Natural killer cell (primary cell): ENCODE measurements at regions not wholly inside any gene's neighbourhood (a gene's known extent, or its start where the extent isn't known, plus 50 kb on each side); places are given as distances from the start of the nearest gene placed in this dataset.

Experiments used
- ATAC-seq, 3 donors: fragments of 150-1000 bp in 2 of 3; fragments of 200-7000 bp in 1 of 3; cut with Tn5 transposase; 1 replicate in 1 of 3; 2 replicates in 2 of 3; pipeline ENCODE4 v1.10.0; 2021; ENCODE audit warnings: mild to moderate bottlenecking in 2 of 3, moderate library complexity in 2 of 3
- DNase-seq, 2 donors: peaks; one replicate each; pipeline versions ENCODE4 v3.0.0 to v3.0.0-alpha.2; 2013 to 2021; ENCODE audit warnings: mixed read lengths in 1 of 2
- H3K27ac ChIP-seq: one replicate; pipeline ENCODE4 v1.5.1; 2013; ENCODE audit warnings: mild to moderate bottlenecking, low read length
- H3K27me3 ChIP-seq: one replicate; pipeline ENCODE4 v1.6.1; 2013; ENCODE audit warnings: low read length; ENCODE audit not compliant: control insufficient read depth, insufficient read depth
- H3K36me3 ChIP-seq: one replicate; pipeline ENCODE4 v1.6.1; 2013; ENCODE audit warnings: low read length; ENCODE audit not compliant: control insufficient read depth, insufficient read depth
- H3K4me1 ChIP-seq: one replicate; pipeline ENCODE4 v1.6.1; 2013; ENCODE audit warnings: low read length; ENCODE audit not compliant: control insufficient read depth, insufficient read depth
- H3K4me3 ChIP-seq: one replicate; pipeline ENCODE4 v1.5.1; 2013; ENCODE audit warnings: low read length
- H3K9me3 ChIP-seq: one replicate; pipeline ENCODE4 v1.6.1; 2013; ENCODE audit warnings: low read length; ENCODE audit not compliant: control insufficient read depth, insufficient read depth
- H3K27ac Mint-ChIP-seq, 2 donors: one replicate each; pipeline ENCODE4 v1.8.0; 2022; ENCODE audit warnings: mild to moderate bottlenecking in 2 of 2, mixed read lengths in 2 of 2, moderate library complexity in 1 of 2
- H3K27me3 Mint-ChIP-seq, 2 donors: one replicate each; pipeline ENCODE4 v1.8.0; 2022; ENCODE audit warnings: low read depth in 2 of 2, mixed read lengths in 2 of 2
- H3K36me3 Mint-ChIP-seq: one replicate; pipeline ENCODE4 v1.8.0; 2022; ENCODE audit warnings: mixed read lengths
- H3K4me1 Mint-ChIP-seq, 2 donors: one replicate each; pipeline ENCODE4 v1.8.0; 2022; ENCODE audit warnings: mixed read lengths in 2 of 2
- H3K4me3 Mint-ChIP-seq: one replicate; pipeline ENCODE4 v1.8.0; 2022; ENCODE audit warnings: mild to moderate bottlenecking, moderate library complexity, mixed read lengths
- H3K9me3 Mint-ChIP-seq, 2 donors: one replicate each; pipeline ENCODE4 v1.8.0; 2022; ENCODE audit warnings: mixed read lengths in 2 of 2
- CTCF ChIP-seq: fragments of 200-600 bp; IDR thresholded peaks from one replicate; pipeline ENCODE4 v1.8.0; 2022; ENCODE audit warnings: antibody characterized with exemption
- WGBS: methylation state at CpG from one replicate; pipeline ENCODE4 v1.1.7; 2013; ENCODE audit warnings: missing lambda C conversion rate; ENCODE audit not compliant: insufficient coverage; 5-methylcytosine and 5-hydroxymethylcytosine counted together
- intact Hi-C: fragments of 100-400 bp; cut with micrococcal nuclease; formaldehyde crosslinking; loops from one replicate; pipeline ENCODE4 v1.14.2; 2022

- 93% methylated on average over 5 of the region's 5 CpGs for WGBS
- Histone ChIP-seq H3K4me3 (no peak overlapping the region), H3K27me3 (no peaks in the 10 kb centered on the region), H3K4me1 (peaks cover 5% of the 10 kb centered on the region), H3K27ac (no peak overlapping the region), H3K36me3 (no peaks in the 10 kb centered on the region), H3K9me3 (no peaks in the 10 kb centered on the region)
- no peak for TF ChIP-seq CTCF
- intact Hi-C loops = no loop called here
- peaks cover under 1% of the 10 kb centered on the region in 2 donors for H3K9me3 Mint-ChIP-seq
- DNase-seq = no peak
- no peaks in the 10 kb centered on the region for H3K36me3 Mint-ChIP-seq
- H3K4me1 Mint-ChIP-seq = peaks cover 15 to 18% of the 10 kb centered on the region in 2 donors
- H3K27ac Mint-ChIP-seq = no peak overlapping the region
- ATAC-seq = no peak
- H3K4me3 Mint-ChIP-seq = no peak overlapping the region
- peaks cover 0 to under 1% of the 10 kb centered on the region in 2 donors for H3K27me3 Mint-ChIP-seq
These were observed 52.7 kb upstream of the EML4 start for GRCh38 chr2:42116195-42117181.

GRCh38 chr2:42117182-42117579, 52.0 kb upstream of the EML4 start:
- Mint-ChIP-seq H3K27me3 (peaks cover 0 to 3% of the 10 kb centered on the region in 2 donors), H3K36me3 (no peaks in the 10 kb centered on the region), H3K9me3 (peaks cover 2 to 3% of the 10 kb centered on the region in 2 donors), H3K27ac (no peak overlapping the region), H3K4me1 (peaks cover 15 to 18% of the 10 kb centered on the region in 2 donors), H3K4me3 (no peak overlapping the region)
- no peaks in the 10 kb centered on the region for H3K27me3 ChIP-seq
- intact Hi-C loops = no loop called here
- H3K9me3 ChIP-seq = no peaks in the 10 kb centered on the region
- no peak overlapping the region for H3K4me3 ChIP-seq
- no peaks in the 10 kb centered on the region for H3K36me3 ChIP-seq
- TF ChIP-seq CTCF = no peak
- DNase-seq (no peak), ATAC-seq (no peak)
- H3K4me1 ChIP-seq = peaks cover 5% of the 10 kb centered on the region
- 100% methylated on average over 1 of the region's 3 CpGs for WGBS
- H3K27ac ChIP-seq = no peak overlapping the region

GRCh38 chr2:42117923-42118753, 51.0 kb upstream of the EML4 start:
- intact Hi-C loops = no loop called here
- Mint-ChIP-seq H3K4me3 (no peak overlapping the region), H3K4me1 (peaks cover 16 to 19% of the 10 kb centered on the region in 2 donors)

More at GRCh38 chr2:42117923-42118753, 51.0 kb upstream of the EML4 start:
- Mint-ChIP-seq H3K27ac (peak overlapping the region; percentile 14 to 51), H3K27me3 (peaks cover 0 to 3% of the 10 kb centered on the region in 2 donors), H3K9me3 (peaks cover 2 to 3% of the 10 kb centered on the region in 2 donors), H3K36me3 (no peaks in the 10 kb centered on the region)
- no peaks in the 10 kb centered on the region for H3K27me3 ChIP-seq
- peak overlapping the region; percentile 47 for H3K27ac ChIP-seq
- peak; percentile 52 to 72 (median 66) for ATAC-seq
- TF ChIP-seq CTCF = no peak
- no CpG with 5 or more reads among the region's 1 CpG for WGBS
- H3K4me1 ChIP-seq = peaks cover 7% of the 10 kb centered on the region
- H3K36me3 ChIP-seq = no peaks in the 10 kb centered on the region
- no peaks in the 10 kb centered on the region for H3K9me3 ChIP-seq
- no peak overlapping the region for H3K4me3 ChIP-seq
- peak in 1 of 2 donors; percentile 35 for DNase-seq
